GM18499 (cell line): ENCODE measurements at regions not wholly inside any gene's neighbourhood (a gene's known extent, or its start where the extent isn't known, plus 50 kb on each side); places are given as distances from the start of the nearest gene placed in this dataset.

Experiments used
- ATAC-seq: cut with Tn5 transposase; IDR thresholded peaks from one replicate; pipeline ENCODE4 v1.9.1; 2021; ENCODE audit warnings: moderate number of reproducible peaks; ENCODE audit not compliant: insufficient read depth, unreplicated experiment

DNA sequence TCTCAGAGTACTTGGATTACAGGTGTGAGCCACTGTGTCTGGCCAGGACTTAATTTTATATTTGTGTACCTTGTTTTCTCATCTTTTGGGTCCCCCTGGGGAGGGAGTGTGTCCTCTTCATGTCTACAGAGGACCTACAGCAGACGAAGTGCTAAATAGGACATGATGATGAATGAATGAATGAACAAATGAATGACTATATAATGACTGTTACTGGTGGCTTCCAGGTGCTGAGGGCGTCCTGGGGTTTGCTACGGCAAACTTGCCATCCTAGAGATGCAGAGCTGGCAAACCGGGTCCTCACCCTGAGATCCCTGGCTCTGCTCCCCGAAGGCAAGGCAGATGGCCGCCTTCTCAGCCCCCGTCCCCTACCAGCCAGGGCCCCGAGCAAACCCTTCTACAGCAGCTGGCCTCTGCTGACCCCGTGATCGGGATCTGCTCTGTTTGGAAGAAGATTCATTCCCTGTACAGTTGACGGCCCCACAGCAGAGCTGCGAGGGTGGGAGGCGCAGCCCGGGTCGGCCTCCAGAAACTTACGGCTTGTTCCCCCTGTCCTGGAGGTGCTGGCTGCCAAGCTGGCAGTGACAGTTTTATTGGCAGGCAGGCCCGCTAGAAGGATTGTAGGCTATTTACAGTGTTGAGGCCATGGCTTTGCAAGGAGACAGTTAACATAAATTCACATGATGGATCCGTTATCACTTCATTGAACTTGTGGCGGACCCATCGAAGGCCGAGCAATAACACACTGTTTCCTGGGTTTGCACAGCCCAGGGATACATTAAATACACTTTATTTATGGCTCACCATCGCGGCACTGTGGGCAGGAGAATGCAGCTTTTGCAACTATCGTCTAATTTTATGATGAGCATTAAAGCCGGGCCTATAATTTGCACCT is 197.7 kb upstream of the GSE1 start:
- no peak for ATAC-seq

DNA sequence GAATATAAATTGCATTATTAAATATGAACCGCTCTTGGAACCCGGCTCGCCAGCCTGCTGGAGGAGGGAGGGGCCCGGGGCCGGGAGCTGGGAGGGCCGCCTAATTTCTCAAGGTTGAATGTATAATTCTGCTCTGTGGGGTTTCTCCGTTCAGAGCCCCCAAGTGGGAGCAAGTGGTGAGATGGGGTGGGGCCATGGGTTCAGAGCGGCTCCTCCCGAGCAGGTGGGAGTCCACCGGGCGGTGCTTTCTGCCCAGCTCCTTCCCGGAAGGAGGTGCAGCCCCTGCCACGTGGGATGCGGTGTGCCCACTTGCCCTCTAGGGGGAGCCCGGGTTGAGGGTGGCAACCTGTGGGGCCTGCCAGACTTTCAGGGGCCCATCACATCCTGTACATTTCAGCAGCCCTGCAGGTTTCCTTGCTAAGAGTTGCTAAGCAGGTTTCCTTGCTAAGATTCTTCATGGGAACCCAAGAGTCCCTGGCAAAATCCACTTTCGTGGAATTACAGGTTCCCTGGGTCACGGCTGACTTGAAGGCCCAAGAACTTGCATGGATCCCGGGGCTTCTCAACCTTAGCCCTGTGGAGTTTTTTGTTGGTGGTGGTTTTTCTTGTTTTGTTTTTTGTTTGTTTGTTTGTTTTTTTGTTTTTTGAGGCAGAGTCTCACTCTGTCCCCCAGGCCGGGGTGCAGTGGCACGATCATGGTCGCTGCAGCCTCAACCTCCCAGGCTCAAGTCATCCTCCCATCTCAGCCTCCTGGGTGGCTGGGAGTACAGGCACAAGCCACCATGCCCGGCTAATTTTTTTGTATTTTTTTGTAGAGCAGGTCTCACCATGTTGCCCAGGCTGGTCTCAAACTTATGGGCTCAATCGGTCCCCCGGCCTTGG is 196.7 kb upstream of the GSE1 start:
- ATAC-seq: no peak

- no peak for ATAC-seq
These were observed 195.8 kb upstream of the GSE1 start for GRCh38 chr16:85417156-85417860.

DNA sequence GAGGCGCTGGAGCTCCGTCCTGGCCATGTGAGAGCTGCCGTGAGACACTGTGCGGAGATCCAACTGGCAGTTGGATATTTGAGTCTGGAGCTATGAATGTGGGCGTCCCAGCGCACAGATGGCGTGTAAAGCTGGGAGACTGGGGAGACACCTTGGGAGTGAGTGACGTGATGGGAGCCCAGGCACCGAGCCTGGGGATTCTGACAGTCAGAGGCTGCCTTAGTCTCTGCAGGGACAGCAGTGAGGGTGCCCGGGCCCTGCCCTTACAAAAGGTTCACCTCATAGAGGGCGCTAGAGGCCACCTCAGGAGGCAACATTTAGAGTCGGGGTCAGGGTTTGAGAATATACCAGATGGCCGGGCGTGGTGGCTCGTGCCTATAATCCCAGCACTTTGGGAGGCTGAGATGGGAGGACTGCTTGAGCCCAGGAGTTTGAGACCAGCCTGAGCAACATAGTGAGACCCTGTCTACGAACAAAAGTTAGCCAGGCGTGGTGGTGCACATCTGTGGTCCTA is 194.1 kb upstream of the GSE1 start:
- ATAC-seq: no peak

GRCh38 chr16:85419503-85420408 is 193.4 kb upstream of the GSE1 start:
- ATAC-seq: no peak

- ATAC-seq: no peak
These were observed 192.4 kb upstream of the GSE1 start for GRCh38 chr16:85420501-85421337.

- ATAC-seq: no peak
These were observed 191.6 kb upstream of the GSE1 start for GRCh38 chr16:85421338-85422195.

- ATAC-seq: no peak
These were observed 190.9 kb upstream of the GSE1 start for GRCh38 chr16:85422196-85422631.

- no peak for ATAC-seq
These were observed 190.2 kb upstream of the GSE1 start for GRCh38 chr16:85422632-85423550.

GRCh38 chr16:85423631-85424030 is 189.5 kb upstream of the GSE1 start:
- no peak for ATAC-seq

GRCh38 chr16:85424260-85425073 is 188.7 kb upstream of the GSE1 start:
- no peak for ATAC-seq

- no peak for ATAC-seq
These were observed 188.0 kb upstream of the GSE1 start for GRCh38 chr16:85425074-85425662.

DNA sequence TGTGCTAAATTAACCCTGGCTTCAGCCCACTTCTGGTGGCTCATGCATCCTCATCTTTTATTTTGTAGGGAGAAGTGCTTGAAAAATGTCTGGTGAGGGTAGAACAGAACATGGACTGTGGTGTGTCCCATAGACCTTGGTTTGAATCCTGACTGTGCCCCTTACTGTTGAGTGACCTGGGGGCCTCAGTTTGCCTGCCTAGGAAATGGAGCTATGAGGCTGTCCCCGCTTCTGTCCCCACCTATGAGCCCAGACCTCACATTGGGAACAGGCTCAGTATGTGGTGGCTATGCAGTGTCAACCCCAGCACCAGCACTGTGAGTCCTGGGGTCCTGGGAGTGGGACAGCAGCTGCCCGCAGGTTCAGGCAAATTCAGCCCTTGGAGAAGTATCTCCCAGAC is 186.3 kb upstream of the GSE1 start:
- no peak for ATAC-seq

- no peak for ATAC-seq
These were observed 184.8 kb upstream of the GSE1 start for GRCh38 chr16:85428168-85428898.
